Smooth muscle cell (in vitro differentiated cells): ENCODE measurements at regions not wholly inside any gene's neighbourhood (a gene's known extent, or its start where the extent isn't known, plus 50 kb on each side); places are given as distances from the start of the nearest gene placed in this dataset.
"Not testable (repeated sequence)": the region's sequence is repeated elsewhere in the genome, so short reads cannot be mapped to it uniquely, and the experiment has no call there.

Experiments
- DNase-seq: peaks from one replicate; lab custom pipeline; 2025; ENCODE audit not compliant: unreplicated experiment; lab: John Stamatoyannopoulos, UW
- H2AFZ ChIP-seq: fragments of 200-600 bp; sonication (generic); 2 replicates; pipeline ENCODE4 v1.6.0; 2016; ENCODE audit warnings: antibody characterized with exemption, low read depth, mild to moderate bottlenecking
- H3F3A ChIP-seq: fragments of 200-600 bp; sonication (generic); 2 replicates; pipeline ENCODE4 v1.6.0; 2017; ENCODE audit warnings: antibody characterized with exemption, low read depth
- H3K27ac ChIP-seq: fragments of 200-600 bp; sonication (generic); 2 replicates; pipeline ENCODE4 v1.5.1; 2016; ENCODE audit warnings: low read depth, mild to moderate bottlenecking
- H3K27me3 ChIP-seq: fragments of 200-600 bp; sonication (generic); 2 replicates; pipeline ENCODE4 v1.6.1; 2016; ENCODE audit warnings: low read depth, mild to moderate bottlenecking
- H3K36me3 ChIP-seq: fragments of 200-600 bp; sonication (generic); 2 replicates; pipeline ENCODE4 v1.5.1; 2016; ENCODE audit warnings: low read depth
- H3K4me1 ChIP-seq: fragments of 200-600 bp; sonication (generic); 2 replicates; pipeline ENCODE4 v1.5.1; 2016; ENCODE audit warnings: low read depth
- H3K4me2 ChIP-seq: fragments of 200-600 bp; sonication (generic); 2 replicates; pipeline ENCODE4 v1.6.0; 2016; ENCODE audit warnings: mild to moderate bottlenecking
- H3K4me3 ChIP-seq: fragments of 200-600 bp; sonication (generic); 2 replicates; pipeline ENCODE4 v1.5.1; 2016; ENCODE audit warnings: mild to moderate bottlenecking
- H3K79me2 ChIP-seq: fragments of 200-600 bp; sonication (generic); 2 replicates; pipeline ENCODE4 v1.6.0; 2016; ENCODE audit warnings: low read depth, mild to moderate bottlenecking
- H3K9ac ChIP-seq: fragments of 200-600 bp; sonication (generic); 2 replicates; pipeline ENCODE4 v1.6.0; 2016; ENCODE audit warnings: low read depth
- H3K9me3 ChIP-seq: fragments of 200-600 bp; sonication (generic); replicated peaks from 2 replicates; pipeline ENCODE4 v1.5.1; 2016; ENCODE audit warnings: low read depth
- H4K20me1 ChIP-seq: fragments of 200-600 bp; sonication (generic); 2 replicates; pipeline ENCODE4 v1.6.0; 2016; ENCODE audit warnings: low read depth
- WGBS: methylation state at CpG from one replicate; pipeline ENCODE4 v1.1.7; 2016; ENCODE audit warnings: low lambda C conversion rate; 5-methylcytosine and 5-hydroxymethylcytosine counted together
- TF ChIP-seq, protein P1 (sequence below): fragments of 200-600 bp; sonication (generic); IDR thresholded peaks from 2 replicates; pipeline ENCODE4 v1.5.1; 2017; ENCODE audit warnings: borderline replicate concordance, mild to moderate bottlenecking, antibody characterized with exemption; ENCODE audit not compliant: insufficient read depth, poor library complexity, severe bottlenecking

- Histone ChIP-seq H3K79me2 (no peaks in the 10 kb centered on the region), H3K9ac (no peak overlapping the region), H3F3A (no peaks in the 10 kb centered on the region), H3K4me1 (peaks cover 11% of the 10 kb centered on the region), H3K4me2 (no peak overlapping the region), H3K27me3 (no peaks in the 10 kb centered on the region), H3K36me3 (no peaks in the 10 kb centered on the region), H2AFZ (no peak overlapping the region), H3K9me3 (no peaks in the 10 kb centered on the region), H3K27ac (no peak overlapping the region), H3K4me3 (no peak overlapping the region), H4K20me1 (no peaks in the 10 kb centered on the region)
- WGBS = 88% methylated on average over 22 of the region's 22 CpGs
- TF ChIP-seq, protein P1, sequence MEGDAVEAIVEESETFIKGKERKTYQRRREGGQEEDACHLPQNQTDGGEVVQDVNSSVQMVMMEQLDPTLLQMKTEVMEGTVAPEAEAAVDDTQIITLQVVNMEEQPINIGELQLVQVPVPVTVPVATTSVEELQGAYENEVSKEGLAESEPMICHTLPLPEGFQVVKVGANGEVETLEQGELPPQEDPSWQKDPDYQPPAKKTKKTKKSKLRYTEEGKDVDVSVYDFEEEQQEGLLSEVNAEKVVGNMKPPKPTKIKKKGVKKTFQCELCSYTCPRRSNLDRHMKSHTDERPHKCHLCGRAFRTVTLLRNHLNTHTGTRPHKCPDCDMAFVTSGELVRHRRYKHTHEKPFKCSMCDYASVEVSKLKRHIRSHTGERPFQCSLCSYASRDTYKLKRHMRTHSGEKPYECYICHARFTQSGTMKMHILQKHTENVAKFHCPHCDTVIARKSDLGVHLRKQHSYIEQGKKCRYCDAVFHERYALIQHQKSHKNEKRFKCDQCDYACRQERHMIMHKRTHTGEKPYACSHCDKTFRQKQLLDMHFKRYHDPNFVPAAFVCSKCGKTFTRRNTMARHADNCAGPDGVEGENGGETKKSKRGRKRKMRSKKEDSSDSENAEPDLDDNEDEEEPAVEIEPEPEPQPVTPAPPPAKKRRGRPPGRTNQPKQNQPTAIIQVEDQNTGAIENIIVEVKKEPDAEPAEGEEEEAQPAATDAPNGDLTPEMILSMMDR = no peak
- DNase-seq = no peak
These were observed 336.0 kb downstream of the QKI start for GRCh38 chr6:163750431-163751031.

- DNase-seq = no peak
- H2AFZ ChIP-seq = no peak overlapping the region
- WGBS = 95% methylated on average over 12 of the region's 15 CpGs
These were observed 334.4 kb downstream of the QKI start for GRCh38 chr6:163748886-163749285.

GRCh38 chr6:163748036-163748435 lies 333.5 kb downstream of the QKI start:
- Histone ChIP-seq H3K4me3 (no peak overlapping the region), H3K4me2 (no peak overlapping the region), H3F3A (no peaks in the 10 kb centered on the region), H3K9me3 (no peaks in the 10 kb centered on the region), H3K36me3 (no peaks in the 10 kb centered on the region), H4K20me1 (no peaks in the 10 kb centered on the region), H3K9ac (no peak overlapping the region), H3K27me3 (no peaks in the 10 kb centered on the region), H2AFZ (no peak overlapping the region), H3K4me1 (peaks cover 16% of the 10 kb centered on the region), H3K27ac (no peak overlapping the region), H3K79me2 (no peaks in the 10 kb centered on the region)
- TF ChIP-seq, protein P1 = no peak
- WGBS = 97% methylated on average over 9 of the region's 9 CpGs
- DNase-seq = no peak

More at GRCh38 chr6:163748886-163749285, 334.4 kb downstream of the QKI start:
- no peaks in the 10 kb centered on the region for H3K36me3 ChIP-seq
- no peak overlapping the region for H3K27ac ChIP-seq
- no peaks in the 10 kb centered on the region for H3F3A ChIP-seq
- H3K4me2 ChIP-seq = no peak overlapping the region
- no peaks in the 10 kb centered on the region for H3K9me3 ChIP-seq
- peaks cover 16% of the 10 kb centered on the region for H3K4me1 ChIP-seq
- H3K9ac ChIP-seq = no peak overlapping the region
- H3K27me3 ChIP-seq = no peaks in the 10 kb centered on the region
- no peaks in the 10 kb centered on the region for H4K20me1 ChIP-seq
- no peaks in the 10 kb centered on the region for H3K79me2 ChIP-seq
- H3K4me3 ChIP-seq = no peak overlapping the region
- TF ChIP-seq, protein P1 = no peak

GRCh38 chr6:163747058-163747457 lies 332.5 kb downstream of the QKI start:
- not testable (repeated sequence) for H2AFZ ChIP-seq, DNase-seq, H3K4me2 ChIP-seq, H3K9ac ChIP-seq, H3K79me2 ChIP-seq, H3K36me3 ChIP-seq, H3F3A ChIP-seq, H3K4me3 ChIP-seq, H4K20me1 ChIP-seq, H3K9me3 ChIP-seq, H3K27me3 ChIP-seq, H3K27ac ChIP-seq
- peaks cover 16% of the 10 kb centered on the region for H3K4me1 ChIP-seq
- WGBS = 87% methylated on average over 5 of the region's 5 CpGs
